ENCODE measurements at regions not wholly inside any gene's neighbourhood (a gene's known extent, or its start where the extent isn't known, plus 50 kb on each side); places are given as distances from the start of the nearest gene placed in this dataset.

- TF ChIP-seq CTCF (IDR thresholded peaks at IDR 0.05; ENCODE audit: low read length, missing control alignments) = no peak
- H3K4me3 ChIP-seq (replicated peaks; ENCODE audit: low read depth, low read length) = no peak overlapping the region
- no peak for DNase-seq (ENCODE audit: low read depth)
These were observed 160.8 kb downstream of the CRYBB2 start for GRCh38 chr22:25380122-25380747.

- peak; percentile 30 for TF ChIP-seq CTCF (IDR thresholded peaks at IDR 0.05; ENCODE audit: low read length, missing control alignments)
- DNase-seq (ENCODE audit: low read depth) = no peak
- no peak overlapping the region for H3K4me3 ChIP-seq (replicated peaks; ENCODE audit: low read depth, low read length)
These were observed 163.3 kb downstream of the CRYBB2 start for GRCh38 chr22:25382762-25383161.

- DNase-seq (ENCODE audit: low read depth) = no peak
- TF ChIP-seq CTCF (IDR thresholded peaks at IDR 0.05; ENCODE audit: low read length, missing control alignments) = no peak
- no peak overlapping the region for H3K4me3 ChIP-seq (replicated peaks; ENCODE audit: low read depth, low read length)
These were observed 163.9 kb downstream of the CRYBB2 start for GRCh38 chr22:25383278-25383820.

- DNase-seq (ENCODE audit: low read depth) = no peak
- no peak for TF ChIP-seq CTCF (IDR thresholded peaks at IDR 0.05; ENCODE audit: low read length, missing control alignments)
- H3K4me3 ChIP-seq (replicated peaks; ENCODE audit: low read depth, low read length) = no peak overlapping the region
These were observed 164.5 kb downstream of the CRYBB2 start for GRCh38 chr22:25383892-25384291.

- H3K4me3 ChIP-seq (replicated peaks; ENCODE audit: low read depth, low read length) = no peak overlapping the region
- no peak for TF ChIP-seq CTCF (IDR thresholded peaks at IDR 0.05; ENCODE audit: low read length, missing control alignments)
- DNase-seq (ENCODE audit: low read depth) = no peak
These were observed 167.1 kb downstream of the CRYBB2 start for GRCh38 chr22:25386538-25386884.

GRCh38 chr22:25388415-25388814 is 169.0 kb downstream of the CRYBB2 start:
- no peak overlapping the region for H3K4me3 ChIP-seq (replicated peaks; ENCODE audit: low read depth, low read length)
- TF ChIP-seq CTCF (IDR thresholded peaks at IDR 0.05; ENCODE audit: low read length, missing control alignments) = no peak
- DNase-seq (ENCODE audit: low read depth) = no peak

Measured in fibroblast of pulmonary artery (primary cell).